Right lobe of liver (tissue), 6 donors: ENCODE measurements at regions not wholly inside any gene's neighbourhood (a gene's known extent, or its start where the extent isn't known, plus 50 kb on each side); places are given as distances from the start of the nearest gene placed in this dataset.

ENCODE experiments used
- ATAC-seq, 4 donors: fragments of 200-7000 bp; cut with Tn5 transposase; one replicate each; pipeline ENCODE4 v1.9.1; 2020; ENCODE audit warnings: mild to moderate bottlenecking in 4 of 4, moderate library complexity in 4 of 4
- DNase-seq, 3 donors: peaks; one replicate each; pipeline ENCODE4 v3.0.0-alpha.2; 2020
- H3K27ac ChIP-seq, 3 donors: fragments of 200-600 bp; one replicate each; pipeline ENCODE4 v1.8.0; 2022
- H3K27me3 ChIP-seq, 2 donors: fragments of 200-600 bp; one replicate each; pipeline ENCODE4 v1.8.0; 2022
- H3K36me3 ChIP-seq, 4 donors: fragments of 200-600 bp; sonication (generic) in 1 of 4; one replicate each; pipeline versions ENCODE4 v1.5.1 to v1.8.0; 2017 to 2022; ENCODE audit warnings: control low read depth in 1 of 4
- H3K4me1 ChIP-seq, 4 donors: fragments of 200-600 bp; sonication (generic) in 1 of 4; one replicate each; pipeline versions ENCODE4 v1.5.1 to v1.8.0; 2017 to 2022; ENCODE audit warnings: control low read depth in 1 of 4
- H3K4me3 ChIP-seq, 3 donors: fragments of 200-600 bp; one replicate each; pipeline ENCODE4 v1.8.0; 2022
- H3K9me3 ChIP-seq, 4 donors: fragments of 200-600 bp; sonication (generic) in 1 of 4; one replicate each; pipeline versions ENCODE4 v1.5.1 to v1.8.0; 2017 to 2022; ENCODE audit warnings: control low read depth in 1 of 4
- POLR2A ChIP-seq: fragments of 450-650 bp; IDR thresholded peaks from one replicate; pipeline ENCODE4 v1.6.1; 2017; ENCODE audit warnings: antibody characterized with exemption, mild to moderate bottlenecking
- WGBS: methylation state at CpG from one replicate; pipeline ENCODE4 v1.1.6; 2018; ENCODE audit warnings: low coverage, low lambda C conversion rate; ENCODE audit not compliant: insufficient coverage; ENCODE audit errors: missing lambda C conversion rate; 5-methylcytosine and 5-hydroxymethylcytosine counted together
- intact Hi-C, 2 donors: fragments of 100-400 bp; cut with DNase I; formaldehyde crosslinking; loops; one replicate each; pipeline versions ENCODE4 v1.11.2 to v1.14.1; 2022
- TF ChIP-seq, protein P1 (sequence below), 4 donors: fragments of 200-600 bp in 3 of 4; fragments of 450-650 bp in 1 of 4; IDR thresholded peaks; one replicate each; pipeline versions ENCODE4 v1.5.1 to v1.8.0; 2016 to 2022; ENCODE audit warnings: antibody characterized with exemption in 4 of 4, mild to moderate bottlenecking in 2 of 4
- donor health status: DM: no; HTN: yes; CAD: no.
- donor health status: DM: no; HTN: no; CAD: no.
- donor health status: DM: no; HTN: no; CAD: no.
- donor health status: DM: no; HTN: yes; CAD: no.
- donor health status: DM: no; HTN: yes; CAD: no.

DNA sequence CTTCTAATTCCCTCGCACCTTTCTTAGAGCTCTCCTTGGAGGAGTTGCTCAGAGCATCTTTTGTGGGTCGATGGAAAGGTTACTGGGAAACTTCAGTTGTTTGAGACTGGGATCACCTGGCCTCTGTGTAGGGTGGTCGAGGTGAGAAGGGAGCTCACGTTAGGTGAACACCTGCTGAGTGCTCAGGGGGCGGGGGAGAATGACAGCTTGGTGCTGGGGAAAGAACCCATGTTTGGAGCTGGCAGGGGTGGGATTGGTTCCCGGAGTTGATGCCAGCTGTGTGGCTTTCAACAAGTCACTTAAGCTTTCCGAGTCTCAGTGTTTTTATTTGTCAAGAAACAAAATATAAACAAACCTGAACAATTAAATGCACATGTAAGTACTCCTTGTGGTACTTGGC is 122.3 kb downstream of the GLI2 start:
- no peak for ATAC-seq
- H3K36me3 ChIP-seq: no peaks in the 10 kb centered on the region
- no peak overlapping the region for H3K27ac ChIP-seq
- 67% methylated on average over 6 of the region's 7 CpGs for WGBS
- H3K4me3 ChIP-seq: no peak overlapping the region
- no peaks in the 10 kb centered on the region for H3K9me3 ChIP-seq
- H3K4me1 ChIP-seq: no peaks in the 10 kb centered on the region
- TF ChIP-seq POLR2A: no peak
- TF ChIP-seq, protein P1, sequence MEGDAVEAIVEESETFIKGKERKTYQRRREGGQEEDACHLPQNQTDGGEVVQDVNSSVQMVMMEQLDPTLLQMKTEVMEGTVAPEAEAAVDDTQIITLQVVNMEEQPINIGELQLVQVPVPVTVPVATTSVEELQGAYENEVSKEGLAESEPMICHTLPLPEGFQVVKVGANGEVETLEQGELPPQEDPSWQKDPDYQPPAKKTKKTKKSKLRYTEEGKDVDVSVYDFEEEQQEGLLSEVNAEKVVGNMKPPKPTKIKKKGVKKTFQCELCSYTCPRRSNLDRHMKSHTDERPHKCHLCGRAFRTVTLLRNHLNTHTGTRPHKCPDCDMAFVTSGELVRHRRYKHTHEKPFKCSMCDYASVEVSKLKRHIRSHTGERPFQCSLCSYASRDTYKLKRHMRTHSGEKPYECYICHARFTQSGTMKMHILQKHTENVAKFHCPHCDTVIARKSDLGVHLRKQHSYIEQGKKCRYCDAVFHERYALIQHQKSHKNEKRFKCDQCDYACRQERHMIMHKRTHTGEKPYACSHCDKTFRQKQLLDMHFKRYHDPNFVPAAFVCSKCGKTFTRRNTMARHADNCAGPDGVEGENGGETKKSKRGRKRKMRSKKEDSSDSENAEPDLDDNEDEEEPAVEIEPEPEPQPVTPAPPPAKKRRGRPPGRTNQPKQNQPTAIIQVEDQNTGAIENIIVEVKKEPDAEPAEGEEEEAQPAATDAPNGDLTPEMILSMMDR (IDR thresholded peaks at IDR 0.05): no peak
- no peaks in the 10 kb centered on the region for H3K27me3 ChIP-seq
- intact Hi-C loops: no loop called here
- no peak for DNase-seq

DNA sequence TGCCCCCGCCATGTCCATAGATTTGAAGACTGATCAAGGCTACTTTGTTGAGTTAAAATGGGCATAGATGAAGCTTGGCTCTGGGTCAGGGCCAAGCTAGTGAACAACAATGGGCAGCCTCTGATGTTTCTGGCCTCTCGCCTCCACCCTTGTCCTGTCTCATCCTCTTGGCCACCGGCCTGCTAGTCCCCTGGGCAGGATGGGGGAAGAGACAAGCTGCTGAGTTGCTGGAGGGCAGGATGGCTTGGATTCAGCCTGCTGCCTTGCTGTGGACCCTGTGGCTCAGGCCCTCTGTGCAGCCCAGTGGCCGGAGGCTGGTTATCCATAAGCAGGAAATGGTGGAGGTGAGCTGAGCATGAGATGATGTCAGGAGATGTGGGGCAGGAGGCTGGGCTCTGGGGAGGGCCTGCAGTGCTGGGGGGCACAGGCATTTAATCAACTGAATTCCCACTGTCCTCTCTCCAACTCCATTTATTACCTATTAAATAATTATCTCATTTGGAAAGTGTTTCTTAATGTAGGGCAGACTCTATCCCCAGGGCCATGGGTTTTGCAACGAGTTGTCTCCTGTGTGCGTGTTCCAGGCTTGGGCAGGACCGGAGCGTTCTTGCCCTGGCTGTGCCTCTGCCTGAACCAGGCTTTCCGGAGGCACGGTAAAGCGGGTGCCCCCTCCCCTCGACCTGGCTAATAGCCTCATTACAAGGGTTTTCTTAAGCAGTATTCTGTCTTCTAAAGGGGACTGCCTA is 122.9 kb downstream of the GLI2 start:
- DNase-seq (peak in 1 of 3 donors; percentile 22), ATAC-seq (no peak)
- Histone ChIP-seq H3K36me3 (no peaks in the 10 kb centered on the region), H3K9me3 (no peaks in the 10 kb centered on the region), H3K4me3 (no peak overlapping the region), H3K27ac (no peak overlapping the region), H3K4me1 (no peaks in the 10 kb centered on the region), H3K27me3 (no peaks in the 10 kb centered on the region)
- 58% methylated on average over 7 of the region's 12 CpGs for WGBS
- intact Hi-C loops: no loop called here
- TF ChIP-seq, protein P1 (IDR thresholded peaks at IDR 0.05): no peak
- no peak for TF ChIP-seq POLR2A

DNA sequence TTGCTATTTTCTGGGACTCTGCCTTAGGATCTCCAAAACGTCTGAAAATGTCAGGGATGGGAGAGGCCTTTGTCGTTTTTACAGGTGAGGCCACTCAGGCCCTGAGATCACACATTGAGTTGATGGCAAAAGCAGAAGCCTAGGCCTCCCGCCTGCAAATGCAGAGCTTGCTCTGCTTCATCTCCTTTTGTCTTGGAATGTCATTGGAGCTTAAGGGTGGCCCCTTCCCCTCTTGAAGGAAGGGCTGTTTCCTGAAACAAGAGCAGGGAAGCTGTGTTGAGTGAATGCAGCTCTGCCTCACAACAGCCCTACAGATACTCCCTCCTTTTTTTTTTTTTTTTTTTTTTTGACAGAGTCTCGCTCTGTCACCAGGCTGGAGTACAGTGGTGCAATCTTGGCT is 123.5 kb downstream of the GLI2 start:
- intact Hi-C loops: no loop called here

DNA sequence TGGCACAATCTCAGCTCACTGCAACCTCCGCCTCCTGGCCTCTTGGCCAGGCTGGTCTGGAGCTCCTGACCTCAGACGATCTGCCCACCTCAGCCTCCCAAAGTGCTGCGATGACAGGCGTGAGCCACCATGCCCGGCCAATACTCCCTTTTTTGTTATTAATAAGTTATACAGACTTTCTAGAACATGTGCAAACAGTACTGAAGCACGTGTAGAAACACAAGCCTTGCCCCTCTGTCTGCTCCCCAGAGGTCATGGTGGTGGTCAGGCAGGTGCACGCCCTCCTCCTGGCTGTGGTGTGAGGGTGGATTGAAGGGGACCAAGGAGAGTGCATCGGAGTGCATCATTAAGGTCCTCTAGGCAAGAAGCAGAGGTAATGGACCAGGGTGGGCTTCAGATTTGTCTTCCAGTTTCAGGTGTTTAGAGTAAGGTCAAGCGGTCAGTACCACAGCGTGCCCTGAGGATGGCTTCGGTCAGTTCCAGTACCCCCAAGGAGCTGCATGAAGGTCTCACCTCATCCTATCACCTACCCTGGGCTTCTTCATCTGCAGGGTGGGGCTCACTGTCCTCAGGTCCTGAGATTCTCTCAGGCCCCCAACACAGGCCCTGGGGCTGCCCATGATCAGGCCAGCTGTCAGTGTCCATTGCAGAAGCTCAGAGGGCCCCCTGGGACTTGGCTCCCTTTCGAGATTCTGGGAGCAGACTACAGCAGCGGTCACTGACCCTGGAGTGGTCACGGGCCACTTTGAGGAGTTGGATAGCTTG is 124.3 kb downstream of the GLI2 start:
- Histone ChIP-seq H3K27me3 (no peaks in the 10 kb centered on the region), H3K4me1 (no peaks in the 10 kb centered on the region), H3K27ac (no peak overlapping the region), H3K36me3 (no peaks in the 10 kb centered on the region), H3K9me3 (no peaks in the 10 kb centered on the region), H3K4me3 (no peak overlapping the region)
- intact Hi-C loops: no loop called here
- TF ChIP-seq, protein P1 (IDR thresholded peaks at IDR 0.05): no peak
- TF ChIP-seq POLR2A: no peak
- DNase-seq (no peak), ATAC-seq (no peak)
- 67% methylated on average over 7 of the region's 14 CpGs for WGBS

More for the DNA sequence above, 123.5 kb downstream of the GLI2 start:
- no peaks in the 10 kb centered on the region for H3K36me3 ChIP-seq
- ATAC-seq (no peak), DNase-seq (no peak)
- no peaks in the 10 kb centered on the region for H3K4me1 ChIP-seq
- WGBS: 13% methylated on average over 2 of the region's 4 CpGs
- no peak for TF ChIP-seq POLR2A
- TF ChIP-seq, protein P1 (IDR thresholded peaks at IDR 0.05): no peak
- H3K27me3 ChIP-seq: no peaks in the 10 kb centered on the region
- no peak overlapping the region for H3K4me3 ChIP-seq
- no peaks in the 10 kb centered on the region for H3K9me3 ChIP-seq
- H3K27ac ChIP-seq: no peak overlapping the region
